Bone marrow (tissue), 2 donors: ENCODE measurements at regions not wholly inside any gene's neighbourhood (a gene's known extent, or its start where the extent isn't known, plus 50 kb on each side); places are given as distances from the start of the nearest gene placed in this dataset.
A peak's percentile ranks its signal among the peaks of the same experiment; 100 is the strongest.

Experiments used
- DNase-seq, 2 donors: peaks; one replicate each; lab custom pipeline; 2025; lab: John Stamatoyannopoulos, UW

DNA sequence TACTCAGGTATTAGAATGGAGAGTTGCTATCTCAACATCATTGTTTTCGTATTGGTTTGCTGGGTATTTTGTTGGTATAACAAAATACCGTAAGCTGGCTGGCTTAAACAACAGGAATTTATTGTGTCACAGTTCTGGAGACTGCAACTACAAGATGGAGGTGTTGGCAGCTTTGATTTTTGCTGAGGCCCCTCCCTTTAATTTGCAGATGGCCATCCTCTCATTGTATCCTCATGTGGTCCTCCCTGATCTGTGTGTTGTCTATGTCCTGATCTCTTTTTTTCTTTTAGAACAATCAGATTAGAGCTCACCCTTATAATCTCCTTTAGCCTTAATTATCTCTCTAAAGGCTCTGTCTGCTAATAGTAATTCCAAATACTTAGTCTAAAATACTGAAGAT is 299.8 kb upstream of the GOLIM4 start:
- no peak for DNase-seq

DNA sequence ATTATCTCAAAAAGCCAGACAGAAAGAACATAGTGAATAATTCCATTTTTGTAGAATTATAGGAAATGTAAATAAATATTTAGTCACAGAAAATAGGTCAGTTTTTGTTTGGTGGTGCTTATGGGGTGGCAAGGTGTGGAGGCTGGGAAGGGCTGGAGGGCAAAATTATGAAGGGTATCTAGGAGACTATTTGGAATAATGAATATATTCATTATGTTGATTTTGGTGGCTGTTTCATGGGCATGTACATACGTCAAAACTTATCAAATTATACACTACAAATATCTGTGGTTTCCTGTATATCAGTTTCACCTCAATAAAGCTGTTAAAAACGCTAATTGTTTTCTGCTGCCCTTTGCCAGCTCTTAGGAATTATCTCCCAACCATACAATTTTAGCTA is 298.7 kb upstream of the GOLIM4 start:
- DNase-seq, result no peak

DNA sequence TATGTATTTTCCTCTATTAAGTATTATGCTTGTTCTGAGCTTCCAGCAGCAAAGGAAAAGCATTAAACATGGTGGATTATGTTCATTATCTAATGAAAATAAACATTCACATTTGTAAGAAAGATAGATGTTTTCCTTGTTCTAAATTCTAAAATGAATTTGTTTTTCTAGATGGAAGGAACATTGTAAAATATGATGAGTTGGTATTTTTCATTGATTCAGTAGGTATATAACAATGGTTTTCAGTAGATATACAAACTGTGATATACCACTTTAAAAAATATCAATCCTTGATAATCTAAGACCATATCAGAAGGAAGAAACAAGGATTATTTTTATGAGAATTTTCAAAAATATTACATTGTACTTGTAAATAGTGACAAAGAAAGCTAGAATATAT is 290.6 kb upstream of the GOLIM4 start:
- DNase-seq, result no peak

DNA sequence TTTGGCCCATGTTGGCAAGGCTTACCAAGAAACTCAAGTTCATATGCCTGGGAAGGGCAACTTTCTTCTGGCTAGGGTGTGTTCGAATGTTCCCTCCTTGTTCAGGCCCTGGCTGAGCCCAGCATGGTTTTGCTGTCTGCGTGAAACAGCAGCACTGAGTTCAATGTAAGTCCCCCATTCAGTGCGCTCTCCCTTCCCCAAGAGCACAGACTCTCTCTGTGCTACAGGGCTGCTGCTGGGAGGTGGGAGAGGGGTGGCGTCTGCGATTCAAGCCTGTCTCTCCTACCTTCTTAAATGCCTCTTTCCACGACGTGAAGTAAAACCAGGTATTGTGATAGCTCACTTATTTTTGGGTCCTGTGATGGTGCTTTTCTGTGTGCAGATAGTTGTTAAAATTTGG is 289.3 kb upstream of the GOLIM4 start:
- no peak for DNase-seq

DNA sequence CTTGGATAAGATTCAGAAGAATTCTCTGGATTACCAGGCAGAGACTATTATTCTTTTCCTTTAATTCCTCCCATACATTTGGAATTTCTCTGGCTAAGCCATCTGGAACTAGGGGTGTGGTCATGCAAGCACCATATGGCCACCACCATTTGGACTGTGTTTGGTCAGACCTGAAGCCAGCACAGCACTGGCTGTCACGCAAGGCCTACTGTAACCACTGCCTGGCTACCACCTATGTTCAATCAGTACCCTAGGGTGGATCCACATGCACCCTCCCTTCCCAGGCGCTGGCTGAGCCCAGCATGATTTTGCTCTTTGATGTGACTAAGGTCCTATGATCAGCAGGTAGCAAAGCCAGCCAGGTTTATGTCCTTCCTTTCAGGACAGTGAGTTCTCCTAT is 287.8 kb upstream of the GOLIM4 start:
- DNase-seq, result no peak

DNA sequence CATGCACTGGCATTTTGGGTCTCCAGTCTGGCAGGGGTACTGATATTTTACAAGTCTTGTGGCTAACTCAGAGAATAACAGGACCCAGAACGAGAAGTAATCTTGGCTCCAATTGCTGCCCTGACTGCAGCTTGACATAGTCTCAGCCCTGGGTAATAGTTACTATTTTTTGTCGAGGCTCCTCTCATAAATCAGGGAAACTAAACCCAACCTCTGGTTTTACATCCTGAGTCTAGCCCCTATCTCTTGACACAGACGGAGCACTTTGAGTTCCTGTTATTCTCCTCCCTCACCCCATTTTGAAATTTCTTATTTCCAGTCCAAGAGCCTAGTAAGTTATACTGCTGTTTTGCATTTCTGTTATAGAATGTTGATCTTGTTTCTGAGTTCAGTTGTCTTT is 276.1 kb upstream of the GOLIM4 start:
- DNase-seq, result peak in 1 of 2 donors; percentile 73

DNA sequence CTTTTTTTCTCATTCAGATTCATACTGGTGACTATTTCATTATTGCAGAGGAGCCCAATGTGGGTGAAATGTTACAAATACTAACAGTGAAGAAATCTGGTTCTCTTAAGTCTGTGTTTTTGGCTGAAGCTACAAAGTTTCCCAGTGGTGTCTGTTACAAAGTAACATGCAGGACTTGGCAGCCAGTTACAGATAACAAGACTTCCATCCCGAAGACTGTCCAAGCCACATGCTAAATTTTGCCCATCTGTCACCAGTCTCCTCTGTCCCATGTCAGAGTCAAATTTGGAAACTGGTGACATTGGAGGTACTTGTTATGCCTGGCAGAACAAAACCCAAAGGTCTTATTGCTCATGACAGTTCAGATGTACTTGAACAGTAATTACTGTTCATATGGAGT is 269.2 kb upstream of the GOLIM4 start:
- DNase-seq, result no peak

DNA sequence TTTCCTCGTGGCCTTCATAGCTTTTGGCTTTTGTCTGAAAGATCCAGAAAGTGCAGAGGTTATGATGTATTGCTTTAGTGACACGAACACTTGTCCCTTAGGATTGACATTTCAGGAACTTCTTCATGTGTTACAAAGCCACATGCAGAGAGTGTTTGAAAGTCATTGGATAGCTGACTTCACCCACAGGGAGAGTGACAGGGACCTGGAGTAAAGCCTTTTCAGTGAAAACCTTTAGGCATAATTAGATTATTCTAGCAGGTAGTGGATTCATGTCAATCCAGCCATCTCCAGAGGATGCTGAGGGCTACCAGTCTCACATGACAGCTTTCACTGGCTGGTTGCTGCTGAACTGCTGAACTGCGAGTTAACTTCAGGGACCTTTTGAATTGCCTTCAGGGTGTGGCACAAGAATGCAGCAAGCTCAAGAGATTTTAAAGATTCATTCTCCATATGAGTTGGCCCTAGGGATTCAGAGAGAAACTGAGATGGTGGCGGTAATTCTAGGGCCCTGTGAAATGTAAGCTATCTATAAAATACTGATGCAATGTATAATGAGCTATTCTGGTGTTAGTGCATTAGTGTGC is 267.0 kb upstream of the GOLIM4 start:
- no peak for DNase-seq

DNA sequence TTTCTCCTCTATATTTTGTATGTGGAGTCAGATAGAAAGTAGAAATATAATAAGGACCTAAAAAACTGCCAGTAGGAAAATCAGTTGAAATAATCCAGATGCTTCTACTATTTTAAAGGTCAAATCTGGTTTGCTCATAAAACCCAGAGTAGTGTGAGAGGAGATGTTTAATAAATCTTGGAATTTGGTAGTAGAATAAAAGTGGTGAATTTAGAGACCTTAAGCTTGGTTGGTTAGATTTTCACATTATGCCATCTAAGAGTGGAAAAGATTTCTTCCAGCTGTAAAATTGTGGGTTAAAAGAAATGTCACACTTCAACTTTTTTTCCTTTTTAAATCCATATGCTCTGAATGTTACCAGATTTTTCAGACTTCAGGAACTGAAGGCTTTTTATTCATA is 266.4 kb upstream of the GOLIM4 start:
- DNase-seq, result no peak

DNA sequence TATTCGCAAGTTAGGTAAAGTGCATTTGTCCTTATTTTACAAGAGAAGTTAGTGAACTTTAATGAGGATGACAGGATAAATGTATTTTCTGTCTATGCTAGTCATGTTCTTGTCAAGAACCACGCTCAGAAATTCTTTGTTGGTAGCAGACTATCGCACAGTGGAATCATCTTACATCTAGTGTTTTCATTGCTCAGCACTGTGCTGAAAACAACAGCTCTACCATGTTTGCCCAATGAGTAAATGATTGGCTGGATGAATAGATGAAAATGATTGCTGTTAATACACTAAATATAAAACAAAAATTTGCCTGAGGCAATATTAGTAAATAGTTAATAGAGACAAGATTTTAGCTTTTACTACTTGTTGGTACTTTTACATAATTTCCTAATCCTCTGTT is 265.3 kb upstream of the GOLIM4 start:
- DNase-seq, result no peak

DNA sequence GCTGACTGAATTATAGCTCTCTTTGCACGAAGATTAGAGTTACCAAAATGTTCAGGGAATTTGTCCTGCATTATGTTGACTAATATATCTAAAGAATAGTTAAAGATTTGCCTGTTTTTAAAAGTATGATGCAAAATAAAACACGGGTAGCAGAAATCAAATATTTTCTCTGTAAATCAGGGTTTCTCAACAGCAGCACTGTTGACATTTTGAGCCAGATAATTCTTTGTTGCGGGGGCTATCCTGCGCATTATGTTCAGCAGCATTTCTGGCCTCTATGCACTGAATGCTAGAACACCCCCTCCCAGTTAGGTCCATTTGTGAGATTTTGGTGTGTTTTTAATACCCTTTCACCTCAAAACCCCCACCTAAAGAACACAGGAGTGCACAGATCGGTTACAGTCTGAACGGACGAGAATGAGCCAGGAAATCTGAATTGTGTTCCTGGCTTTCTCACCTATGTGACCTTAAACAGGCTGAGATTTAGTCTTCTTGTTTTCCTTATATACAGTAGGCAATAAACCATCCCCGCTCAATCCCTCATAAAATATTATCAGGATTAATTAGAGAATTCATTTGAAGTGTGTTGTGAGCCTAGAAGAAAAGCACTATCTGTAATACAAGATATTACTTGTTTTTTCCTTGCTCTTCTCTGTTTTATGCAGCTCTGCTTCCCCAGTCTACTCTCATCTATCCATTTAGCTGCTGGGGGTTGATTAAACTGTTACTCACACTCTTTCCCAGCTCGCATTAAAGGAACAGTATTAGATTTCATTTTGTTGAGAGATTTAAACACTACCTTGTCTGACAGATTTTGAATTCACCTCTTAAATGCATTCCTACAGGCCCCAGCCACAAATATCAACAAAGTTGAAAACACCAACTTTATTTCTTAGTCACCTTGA is 247.5 kb upstream of the GOLIM4 start:
- DNase-seq, result no peak

DNA sequence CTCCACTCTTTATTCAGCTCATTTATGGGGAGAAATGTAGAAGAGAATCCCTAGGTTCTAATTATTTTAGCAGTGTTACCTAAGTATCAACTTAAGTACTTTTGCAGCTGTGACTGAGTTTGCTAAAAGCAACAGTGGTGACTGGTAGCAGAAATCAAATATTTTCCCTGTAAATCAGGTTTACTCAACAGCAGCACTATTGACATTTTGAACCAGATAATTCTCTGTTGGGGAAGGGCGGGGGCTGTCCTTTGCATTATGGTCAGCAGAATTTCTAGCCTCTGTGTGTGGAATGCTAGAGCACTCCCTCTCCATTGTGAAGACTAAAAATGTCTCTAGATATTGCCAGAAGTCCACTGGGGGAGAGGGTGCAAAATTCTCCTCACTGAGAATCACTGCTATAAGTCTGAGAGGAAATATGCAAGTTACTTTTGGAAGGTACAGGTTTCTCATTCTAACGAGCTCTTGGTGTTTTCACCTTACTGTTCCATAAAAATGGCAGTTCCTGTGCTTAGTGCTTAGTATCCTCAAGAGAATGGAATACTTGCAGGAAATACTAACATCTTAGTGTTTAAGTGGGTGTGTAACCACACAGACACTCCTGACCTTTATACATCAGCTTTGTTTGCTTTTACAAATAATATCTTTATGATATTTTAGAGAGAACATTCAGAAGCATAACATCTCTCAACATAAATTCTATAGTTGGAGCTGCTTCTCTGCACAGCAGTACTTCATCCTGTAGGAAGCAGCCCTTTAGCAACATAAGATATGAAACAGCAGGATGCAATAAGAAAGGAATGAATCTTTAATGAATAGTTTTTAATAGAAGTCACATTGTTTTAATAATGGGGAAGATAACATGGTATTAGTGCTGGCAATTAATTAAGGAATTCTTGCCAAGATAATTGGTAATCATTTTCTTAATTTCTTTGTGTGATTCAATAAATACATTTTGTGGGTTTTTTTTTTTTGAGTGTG is 246.5 kb upstream of the GOLIM4 start:
- DNase-seq, result no peak

DNA sequence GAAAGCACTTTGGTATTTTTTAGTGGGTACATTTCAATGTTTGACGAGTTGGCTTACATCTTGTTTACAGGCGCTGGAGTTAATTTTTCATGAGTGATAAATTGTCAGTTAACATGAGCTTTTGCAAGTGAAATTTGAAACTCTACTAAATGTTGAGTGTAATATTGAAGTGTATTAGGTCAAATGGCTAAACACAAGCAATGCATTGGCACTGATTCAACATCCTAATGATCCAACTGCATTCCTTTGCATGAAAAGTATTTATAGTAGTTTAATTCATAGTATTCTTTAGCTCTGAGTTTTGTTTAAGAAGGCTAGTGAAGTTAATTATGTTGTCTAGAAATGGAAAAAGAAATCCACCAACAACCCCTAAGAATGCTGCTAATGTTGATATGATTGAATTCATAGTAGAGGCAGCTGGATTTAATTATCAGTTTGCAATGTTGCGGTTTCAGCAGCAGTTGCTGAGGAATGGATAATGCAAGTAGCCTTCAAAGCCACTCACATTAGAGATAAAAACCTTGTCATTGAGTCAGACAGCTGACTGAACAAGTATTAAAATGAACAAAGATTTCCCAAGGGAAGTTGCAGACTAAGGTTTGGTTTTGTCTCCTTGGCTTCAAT is 245.6 kb upstream of the GOLIM4 start:
- DNase-seq, result no peak

DNA sequence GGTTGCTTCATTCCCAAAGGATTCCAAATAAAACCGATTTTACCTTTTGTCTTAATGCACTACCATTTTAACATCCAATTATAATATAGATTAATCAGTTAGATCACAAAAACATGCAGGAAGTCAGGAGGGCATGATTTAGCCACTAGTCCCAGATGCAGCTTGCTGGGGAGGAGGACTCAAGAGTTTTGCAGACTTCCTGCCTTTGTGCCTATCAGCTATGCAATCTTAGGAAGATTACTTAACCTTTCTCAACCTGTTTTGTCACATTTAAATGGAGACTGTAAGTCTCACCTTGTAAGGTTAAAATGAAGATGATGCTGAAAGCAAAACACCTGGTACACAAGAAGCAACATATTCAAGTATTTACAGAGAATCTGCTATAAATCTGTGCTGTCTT is 242.4 kb upstream of the GOLIM4 start:
- peak in 1 of 2 donors; percentile 12 for DNase-seq

DNA sequence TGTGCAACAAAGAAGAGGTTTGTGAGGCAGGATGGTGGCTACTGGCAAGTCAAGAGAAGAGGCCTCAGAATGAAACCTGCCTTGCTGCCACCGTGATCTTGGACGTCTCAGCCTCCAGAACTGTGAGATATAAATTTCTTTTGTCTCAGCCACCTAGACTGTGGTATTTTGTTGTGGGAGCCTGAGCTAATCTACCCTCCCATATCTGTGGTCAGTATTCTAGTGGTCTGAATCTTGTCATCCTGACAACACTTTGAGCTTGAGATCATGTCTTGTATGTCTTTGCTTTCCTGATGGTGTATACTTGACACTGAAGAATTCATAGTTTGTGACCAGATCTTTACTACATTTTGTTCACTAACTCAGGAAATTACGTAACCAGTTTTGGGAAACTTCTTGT is 240.6 kb upstream of the GOLIM4 start:
- DNase-seq, result no peak

DNA sequence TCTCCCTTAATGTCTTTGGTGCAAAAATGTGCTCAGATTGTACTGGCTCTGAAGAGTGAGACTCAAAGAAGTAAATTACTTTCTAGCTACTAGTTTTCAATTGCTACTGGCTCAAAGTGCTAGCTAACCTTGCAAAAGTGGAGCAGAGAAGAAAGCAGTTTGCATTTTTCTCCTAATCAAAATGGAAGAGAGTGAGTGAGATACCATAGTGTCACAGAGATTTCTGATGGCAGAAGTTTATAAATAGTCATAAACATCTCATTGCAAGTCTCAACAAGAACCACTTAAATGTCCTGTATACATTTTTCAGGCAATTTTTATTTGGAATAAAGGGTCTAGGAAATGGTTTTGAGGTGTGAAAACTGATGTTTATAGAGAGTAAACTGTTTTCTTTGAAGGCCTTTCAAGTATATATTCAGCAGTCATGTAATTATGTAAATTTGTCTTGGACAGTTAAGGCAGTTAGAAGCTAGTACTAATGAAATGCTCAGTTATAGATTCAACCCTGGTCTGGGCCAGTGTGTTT is 237.7 kb upstream of the GOLIM4 start:
- no peak for DNase-seq

DNA sequence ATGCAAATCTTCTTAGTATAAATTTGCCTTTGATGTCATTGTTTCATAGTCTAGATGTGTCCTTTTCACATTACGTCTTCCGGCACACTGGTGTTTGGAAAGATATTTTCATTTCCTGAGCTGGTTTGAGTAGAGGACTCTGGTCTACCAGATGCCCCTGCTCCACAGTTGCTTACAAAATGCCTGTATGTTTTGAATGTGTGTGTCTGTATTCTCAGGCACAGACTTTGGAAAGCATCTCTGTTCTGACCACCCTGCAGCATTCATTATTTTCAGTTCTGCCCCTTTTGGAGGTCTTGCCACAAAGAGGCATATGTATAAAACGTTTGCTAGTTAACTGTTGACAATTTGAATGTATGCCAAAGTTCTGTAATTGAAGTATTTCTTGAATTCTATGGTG is 236.0 kb upstream of the GOLIM4 start:
- no peak for DNase-seq

DNA sequence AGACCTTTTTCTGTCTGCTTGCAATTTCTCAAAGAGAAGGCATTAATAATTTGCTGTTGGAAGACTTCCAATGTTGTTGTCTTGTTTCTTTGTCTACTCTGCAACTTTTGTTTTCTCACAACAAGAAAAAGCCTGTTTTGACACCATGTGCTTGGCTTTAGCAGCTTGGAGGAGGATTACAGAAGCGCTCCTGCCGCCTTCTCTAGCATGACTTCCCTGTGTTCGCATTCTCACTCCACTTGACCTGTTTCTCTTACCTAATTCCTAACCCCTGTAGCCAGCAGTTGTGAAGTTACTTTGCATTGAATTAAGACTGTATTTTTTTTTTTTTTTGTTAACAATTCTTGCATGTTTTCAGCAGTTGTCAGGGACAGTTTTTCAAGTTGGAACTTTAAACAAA is 235.3 kb upstream of the GOLIM4 start:
- no peak for DNase-seq

DNA sequence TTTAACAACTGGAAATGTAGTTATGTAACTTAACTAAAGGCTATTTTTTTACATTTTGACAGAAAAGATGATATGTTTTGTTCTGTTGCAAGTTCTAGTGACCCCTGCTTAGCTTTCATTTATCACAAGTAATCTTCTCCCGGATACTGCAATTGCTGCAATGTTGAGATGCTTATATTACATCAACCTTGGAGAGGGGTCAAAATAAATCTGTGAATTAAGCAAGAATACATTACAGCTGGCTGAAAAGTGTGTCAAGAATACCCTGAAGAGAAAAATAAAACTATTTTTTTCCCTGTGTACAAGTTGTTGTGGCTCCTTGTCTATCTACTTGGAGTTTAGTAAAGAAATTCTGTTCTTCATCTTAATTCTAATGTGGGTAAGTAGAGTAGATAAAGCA is 232.1 kb upstream of the GOLIM4 start:
- DNase-seq, result no peak

DNA sequence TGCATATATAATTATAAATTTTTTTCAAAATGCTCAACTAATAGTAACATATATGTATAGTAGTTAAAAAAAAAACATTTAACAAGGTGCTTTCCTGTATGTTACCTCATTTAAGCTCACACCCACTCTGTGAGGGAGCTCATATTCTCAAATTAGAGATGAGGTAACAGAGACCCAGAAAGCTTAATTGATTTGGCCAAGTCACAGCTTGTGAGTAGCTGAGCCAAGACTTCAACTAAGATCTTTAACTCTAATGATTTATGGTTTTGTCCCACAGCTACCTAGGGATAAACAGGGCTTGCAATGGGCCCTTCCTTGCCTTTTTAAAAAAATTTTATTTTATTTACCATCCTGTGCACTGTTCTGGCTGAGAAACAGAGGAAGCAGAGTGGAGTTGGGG is 230.0 kb upstream of the GOLIM4 start:
- no peak for DNase-seq

DNA sequence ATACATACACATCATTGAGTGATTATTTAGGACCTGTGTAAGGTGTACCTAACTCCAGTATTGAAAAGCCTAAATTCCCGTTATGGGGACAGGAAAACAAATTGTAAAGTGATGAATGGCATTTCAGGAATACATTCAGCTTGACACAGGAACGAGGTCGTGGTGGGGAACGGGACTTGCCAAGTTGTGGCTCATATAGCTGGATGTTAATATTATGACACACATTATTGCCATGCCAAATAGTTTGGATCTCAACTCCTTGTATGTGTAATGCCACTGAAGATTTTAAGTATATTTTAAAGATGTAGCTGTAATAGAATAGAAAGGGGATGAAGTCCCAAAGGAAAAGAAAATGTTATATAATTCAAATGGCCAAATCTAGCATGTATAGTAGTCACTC is 227.2 kb upstream of the GOLIM4 start:
- DNase-seq, result no peak

DNA sequence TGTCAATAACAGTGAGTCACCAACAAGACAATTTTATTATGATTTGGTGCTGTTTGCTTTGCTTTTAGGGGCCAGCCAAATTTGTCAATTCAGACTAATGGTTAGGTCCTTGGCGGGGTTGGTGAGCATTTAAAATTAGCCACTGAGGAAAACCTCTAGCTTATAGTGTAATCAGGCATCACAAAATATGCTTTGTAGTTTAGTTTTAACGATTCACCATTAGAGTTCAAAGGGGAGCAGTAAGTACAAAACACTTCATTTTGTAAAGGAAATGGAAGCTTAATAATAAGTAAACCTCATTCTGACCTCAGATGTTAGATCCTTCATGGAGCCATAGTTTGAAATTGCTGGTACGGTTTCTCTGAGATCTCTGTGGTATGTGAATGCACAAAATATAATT is 218.4 kb upstream of the GOLIM4 start:
- no peak for DNase-seq
